ENCODE measurements at regions not wholly inside any gene's neighbourhood (a gene's known extent, or its start where the extent isn't known, plus 50 kb on each side); places are given as distances from the start of the nearest gene placed in this dataset.

DNA sequence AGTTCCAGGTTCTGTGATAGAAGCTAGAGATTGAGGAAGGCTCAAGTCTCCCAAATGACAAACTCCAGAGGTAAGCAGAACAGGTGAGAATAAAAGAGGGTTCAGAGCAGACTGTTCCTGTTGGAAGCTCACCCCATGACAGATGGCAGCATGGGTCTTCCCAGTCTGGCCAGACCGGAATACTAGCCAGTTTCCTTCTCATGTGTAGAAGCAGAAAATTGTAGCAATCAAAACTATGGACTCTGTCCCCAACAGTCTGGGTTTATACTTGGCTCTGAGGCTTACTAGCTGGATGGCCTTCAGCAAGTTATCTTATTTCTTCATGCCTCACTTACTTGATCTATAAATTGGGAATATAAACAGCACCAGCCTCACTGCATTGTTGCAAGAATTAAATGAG is 494.8 kb downstream of the MN1 start:
- TF ChIP-seq, protein P1, sequence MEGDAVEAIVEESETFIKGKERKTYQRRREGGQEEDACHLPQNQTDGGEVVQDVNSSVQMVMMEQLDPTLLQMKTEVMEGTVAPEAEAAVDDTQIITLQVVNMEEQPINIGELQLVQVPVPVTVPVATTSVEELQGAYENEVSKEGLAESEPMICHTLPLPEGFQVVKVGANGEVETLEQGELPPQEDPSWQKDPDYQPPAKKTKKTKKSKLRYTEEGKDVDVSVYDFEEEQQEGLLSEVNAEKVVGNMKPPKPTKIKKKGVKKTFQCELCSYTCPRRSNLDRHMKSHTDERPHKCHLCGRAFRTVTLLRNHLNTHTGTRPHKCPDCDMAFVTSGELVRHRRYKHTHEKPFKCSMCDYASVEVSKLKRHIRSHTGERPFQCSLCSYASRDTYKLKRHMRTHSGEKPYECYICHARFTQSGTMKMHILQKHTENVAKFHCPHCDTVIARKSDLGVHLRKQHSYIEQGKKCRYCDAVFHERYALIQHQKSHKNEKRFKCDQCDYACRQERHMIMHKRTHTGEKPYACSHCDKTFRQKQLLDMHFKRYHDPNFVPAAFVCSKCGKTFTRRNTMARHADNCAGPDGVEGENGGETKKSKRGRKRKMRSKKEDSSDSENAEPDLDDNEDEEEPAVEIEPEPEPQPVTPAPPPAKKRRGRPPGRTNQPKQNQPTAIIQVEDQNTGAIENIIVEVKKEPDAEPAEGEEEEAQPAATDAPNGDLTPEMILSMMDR (IDR thresholded peaks at IDR 0.05): no peak
- no peak for TF ChIP-seq POLR2A (IDR thresholded peaks at IDR 0.05)
- H3K27me3 ChIP-seq: no peaks in the 10 kb centered on the region
- H3K9me3 ChIP-seq: no peaks in the 10 kb centered on the region
- intact Hi-C loops (cut with DNase I): no loop called here
- H3K4me3 ChIP-seq (replicated peaks in 1 of 3): no peak overlapping the region
- H3K27ac ChIP-seq: no peak overlapping the region
- DNase-seq: no peak
- H3K4me1 ChIP-seq: peaks cover 0 to 2% of the 10 kb centered on the region in 2 donors
- 72 to 93% methylated on average over 1 of the region's 1 CpG for WGBS, 2 donors
- H3K36me3 ChIP-seq: no peaks in the 10 kb centered on the region

DNA sequence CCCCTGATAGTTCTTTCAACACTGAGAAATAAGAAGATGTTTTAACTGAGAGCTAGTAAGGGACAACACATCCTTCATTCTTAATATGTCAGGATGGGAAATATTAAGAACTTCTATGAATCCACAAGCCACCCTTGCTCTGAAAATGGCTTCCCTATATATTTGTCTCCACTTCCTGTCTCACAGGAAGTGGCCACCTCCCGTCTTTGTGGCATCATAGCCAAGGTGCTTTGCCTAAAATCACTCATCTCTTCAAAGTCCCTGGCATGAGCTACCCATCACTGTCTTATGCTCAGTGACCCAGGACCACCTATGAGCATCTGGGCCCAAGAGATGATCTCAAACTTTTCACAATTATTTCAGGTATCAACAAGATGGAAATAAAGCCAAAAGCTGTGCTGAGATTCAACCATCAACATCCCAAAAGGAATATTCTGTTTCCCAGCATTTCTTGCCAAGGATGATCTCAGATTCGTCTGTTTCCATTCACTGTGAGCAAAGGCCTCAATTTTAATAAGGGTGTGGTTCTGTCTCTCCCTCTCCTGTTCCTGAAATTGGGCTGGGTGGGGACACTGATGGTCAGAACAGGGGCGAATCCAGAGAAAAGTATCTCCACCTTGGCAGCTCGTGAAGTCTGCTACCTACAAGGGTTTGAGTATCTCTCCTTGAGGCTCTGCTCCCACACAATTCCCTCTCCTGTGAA is 493.9 kb downstream of the MN1 start:
- WGBS, 2 donors: 75% methylated on average over 4 of the region's 4 CpGs
- peaks cover 7 to 11% of the 10 kb centered on the region in 2 donors for H3K4me1 ChIP-seq
- no peak for DNase-seq

DNA sequence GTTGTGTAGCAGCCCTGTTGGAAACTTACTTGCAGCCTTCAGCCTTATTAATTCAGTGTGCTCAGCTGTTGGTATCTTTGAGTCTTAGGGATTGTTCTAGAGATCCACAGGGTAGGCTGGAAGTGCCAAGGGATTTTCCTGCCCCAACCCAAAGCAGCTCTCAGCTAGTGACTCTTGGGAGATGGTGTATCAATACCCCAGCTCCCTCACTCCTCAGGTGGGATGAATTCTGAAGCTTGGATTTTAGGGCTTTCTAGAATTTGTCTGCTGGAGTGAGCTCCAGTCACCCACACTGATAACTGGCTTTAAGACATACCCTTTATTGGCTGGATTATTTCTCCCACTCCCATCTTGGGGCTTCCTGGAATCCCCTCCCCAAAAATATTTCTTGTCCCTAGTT is 493.0 kb downstream of the MN1 start:
- Histone ChIP-seq H3K27me3 (no peaks in the 10 kb centered on the region), H3K27ac (no peak overlapping the region), H3K4me1 (peaks cover 8 to 11% of the 10 kb centered on the region in 2 donors), H3K4me3 (replicated peaks in 1 of 3) (no peak overlapping the region), H3K9me3 (no peaks in the 10 kb centered on the region), H3K36me3 (no peaks in the 10 kb centered on the region)
- TF ChIP-seq, protein P1 (IDR thresholded peaks at IDR 0.05): no peak
- TF ChIP-seq POLR2A (IDR thresholded peaks at IDR 0.05): no peak
- intact Hi-C loops (cut with DNase I): no loop called here
- DNase-seq: no peak

More for the DNA sequence above, 493.9 kb downstream of the MN1 start:
- no peaks in the 10 kb centered on the region for H3K27me3 ChIP-seq
- intact Hi-C loops (cut with DNase I): no loop called here
- no peaks in the 10 kb centered on the region for H3K9me3 ChIP-seq
- H3K36me3 ChIP-seq: no peaks in the 10 kb centered on the region
- TF ChIP-seq, protein P1 (IDR thresholded peaks at IDR 0.05): no peak
- TF ChIP-seq POLR2A (IDR thresholded peaks at IDR 0.05): no peak
- no peak overlapping the region for H3K27ac ChIP-seq
- H3K4me3 ChIP-seq (replicated peaks in 1 of 3): no peak overlapping the region

DNA sequence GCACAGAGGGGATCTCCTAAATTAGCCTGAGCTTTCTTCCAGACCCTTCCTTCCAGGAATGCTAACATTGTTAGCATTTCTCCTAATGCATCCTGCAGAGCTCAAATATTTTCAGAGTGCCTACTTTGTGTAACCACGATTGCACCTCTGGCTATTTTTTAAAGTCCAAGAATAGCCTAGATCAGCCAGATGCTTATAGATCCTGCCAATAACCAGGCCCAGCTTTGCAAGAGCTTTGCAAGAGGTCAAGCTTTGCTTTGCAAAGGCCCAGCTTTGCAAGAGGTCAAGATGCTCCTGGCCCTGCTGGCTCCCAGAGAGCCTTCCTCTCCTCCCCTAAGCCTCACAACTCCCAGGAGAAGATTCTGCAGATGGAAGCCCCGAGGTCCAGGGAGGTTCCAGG is 491.9 kb downstream of the MN1 start:
- no peaks in the 10 kb centered on the region for H3K27me3 ChIP-seq
- intact Hi-C loops (cut with DNase I): no loop called here
- no peak for TF ChIP-seq POLR2A (IDR thresholded peaks at IDR 0.05)
- TF ChIP-seq, protein P1 (IDR thresholded peaks at IDR 0.05): no peak
- H3K27ac ChIP-seq: no peak overlapping the region
- DNase-seq: no peak
- H3K4me1 ChIP-seq: peaks cover 8 to 11% of the 10 kb centered on the region in 2 donors
- H3K9me3 ChIP-seq: no peaks in the 10 kb centered on the region
- WGBS, 2 donors: 73 to 81% methylated on average over 1 to 2 of the region's 2 CpGs
- H3K36me3 ChIP-seq: no peaks in the 10 kb centered on the region
- H3K4me3 ChIP-seq (replicated peaks in 1 of 3): no peak overlapping the region

DNA sequence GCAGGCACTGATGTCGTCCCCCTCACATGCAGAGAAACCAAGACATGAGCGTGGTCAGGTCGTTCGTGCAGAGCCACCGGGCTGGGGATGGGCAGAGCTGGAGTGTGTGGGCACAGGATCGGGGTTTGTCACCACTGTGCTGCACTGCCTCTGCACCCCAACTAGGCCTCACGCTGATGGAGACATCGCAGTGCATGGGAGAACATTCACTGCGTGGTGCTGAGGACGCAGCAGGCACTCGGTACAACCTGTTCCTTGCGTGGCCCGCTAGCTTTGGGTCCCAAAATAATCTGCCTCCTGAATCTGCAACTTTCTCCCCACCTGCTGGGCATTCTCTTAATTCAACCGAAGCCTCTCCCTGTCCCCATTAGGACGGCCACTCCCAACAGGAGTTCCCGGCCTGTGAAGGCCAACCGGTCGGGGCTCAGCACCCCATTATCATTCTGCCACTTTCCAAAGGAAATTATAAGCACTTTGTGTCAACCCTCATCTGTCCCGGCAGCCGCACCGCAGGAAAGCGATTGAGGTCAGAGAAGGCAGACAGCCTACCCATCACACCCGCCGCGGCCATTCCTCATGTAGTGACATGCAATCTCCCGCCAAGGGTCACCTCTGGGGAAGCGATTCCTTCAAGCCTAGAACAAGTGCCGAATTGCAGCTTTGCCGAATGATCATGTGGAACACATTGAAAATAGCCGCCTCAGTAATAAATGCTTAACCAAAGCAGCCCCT is 490.4 kb downstream of the MN1 start:
- TF ChIP-seq, protein P1 (IDR thresholded peaks at IDR 0.05): no peak
- TF ChIP-seq POLR2A (IDR thresholded peaks at IDR 0.05): no peak
- no peak overlapping the region for H3K4me3 ChIP-seq (replicated peaks in 1 of 3)
- DNase-seq: no peak

More for the DNA sequence above, 490.4 kb downstream of the MN1 start:
- H3K36me3 ChIP-seq: no peaks in the 10 kb centered on the region
- intact Hi-C loops (cut with DNase I): no loop called here
- 77 to 80% methylated on average over 28 to 30 of the region's 30 CpGs for WGBS, 2 donors
- no peak overlapping the region for H3K27ac ChIP-seq
- H3K9me3 ChIP-seq: no peaks in the 10 kb centered on the region
- no peaks in the 10 kb centered on the region for H3K27me3 ChIP-seq
- peaks cover 8 to 11% of the 10 kb centered on the region in 2 donors for H3K4me1 ChIP-seq
